GM19395 (cell line): ENCODE measurements at regions not wholly inside any gene's neighbourhood (a gene's known extent, or its start where the extent isn't known, plus 50 kb on each side); places are given as distances from the start of the nearest gene placed in this dataset.
"Not testable (repeated sequence)": the region's sequence is repeated elsewhere in the genome, so short reads cannot be mapped to it uniquely, and the experiment has no call there.

Experiments
- ATAC-seq: cut with Tn5 transposase; IDR thresholded peaks from one replicate; pipeline ENCODE4 v1.9.1; 2021; ENCODE audit warnings: mild to moderate bottlenecking, moderate library complexity; ENCODE audit not compliant: unreplicated experiment

DNA sequence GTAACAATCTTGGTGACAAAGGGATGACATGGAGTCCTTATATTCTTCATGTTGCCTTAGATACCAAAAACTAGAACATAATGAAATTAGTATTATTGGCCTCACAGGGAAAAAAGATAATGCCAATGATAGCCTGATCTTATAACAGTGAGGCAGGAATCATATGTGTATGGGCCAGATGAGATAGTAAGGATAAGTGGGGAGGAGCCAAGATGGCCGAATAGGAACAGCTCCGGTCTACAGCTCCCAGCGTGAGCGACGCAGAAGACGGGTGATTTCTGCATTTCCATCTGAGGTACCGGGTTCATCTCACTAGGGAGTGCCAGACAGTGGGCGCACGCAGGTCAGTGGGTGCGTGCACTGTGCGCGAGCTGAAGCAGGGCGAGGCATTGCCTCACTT, 1543.4 kb downstream of the OLFM4 start:
- ATAC-seq = not testable (repeated sequence)

DNA sequence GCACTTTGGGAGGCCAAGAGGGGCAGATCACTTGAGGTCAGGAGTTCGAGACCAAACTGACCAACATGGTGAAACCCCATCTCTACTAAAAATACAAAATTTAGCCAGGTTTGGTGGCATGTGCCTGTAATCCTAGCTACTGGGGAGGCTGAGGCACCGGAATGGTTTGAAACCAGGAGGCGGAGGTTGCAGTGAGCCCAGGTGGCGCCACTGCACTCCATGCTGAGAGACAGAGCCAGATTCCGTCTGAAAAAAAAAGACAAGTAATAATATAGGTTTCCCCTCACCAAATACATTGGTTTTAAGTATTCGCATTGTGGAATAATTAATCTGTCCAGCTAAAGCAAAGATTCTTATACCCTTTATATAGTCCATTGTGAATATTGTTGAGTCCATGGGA, 1544.6 kb downstream of the OLFM4 start:
- no peak for ATAC-seq

DNA sequence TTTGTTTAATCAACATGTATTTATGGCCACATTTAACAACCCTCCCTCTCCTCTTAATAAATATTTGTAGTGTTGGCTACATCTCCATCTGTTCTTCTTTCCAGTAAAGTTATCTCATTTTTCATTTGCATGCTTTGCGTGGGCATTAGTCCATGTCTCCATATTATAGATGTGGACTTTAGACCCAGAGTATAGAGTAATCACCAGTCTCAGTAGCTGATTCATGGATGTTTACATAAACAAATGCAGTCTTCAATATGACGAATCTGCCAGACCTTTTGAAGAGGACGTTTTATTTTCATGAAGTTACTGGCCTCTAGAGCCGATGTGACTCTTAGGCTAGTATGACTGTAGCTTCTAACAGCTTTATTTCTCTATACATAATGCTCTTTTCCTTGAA, 1546.2 kb downstream of the OLFM4 start:
- ATAC-seq = no peak

DNA sequence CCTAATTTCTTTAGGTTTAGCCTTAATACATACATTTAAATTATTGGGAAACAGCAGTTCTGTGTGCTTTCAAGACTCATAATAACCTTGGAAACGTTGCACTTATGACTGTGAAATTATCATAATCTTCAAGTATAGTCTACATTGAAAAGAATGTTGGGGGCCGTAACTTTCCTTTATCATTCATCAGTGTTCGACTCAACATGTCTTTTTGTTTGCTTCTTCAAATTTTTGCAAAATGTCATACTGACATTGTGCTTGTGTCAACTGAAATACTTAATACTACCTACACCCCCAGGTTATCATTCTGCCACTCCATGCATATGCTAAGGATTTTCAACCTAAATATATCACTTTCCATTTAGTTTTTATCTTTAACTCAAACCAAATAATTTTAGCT, 1562.9 kb downstream of the OLFM4 start:
- no peak for ATAC-seq

DNA sequence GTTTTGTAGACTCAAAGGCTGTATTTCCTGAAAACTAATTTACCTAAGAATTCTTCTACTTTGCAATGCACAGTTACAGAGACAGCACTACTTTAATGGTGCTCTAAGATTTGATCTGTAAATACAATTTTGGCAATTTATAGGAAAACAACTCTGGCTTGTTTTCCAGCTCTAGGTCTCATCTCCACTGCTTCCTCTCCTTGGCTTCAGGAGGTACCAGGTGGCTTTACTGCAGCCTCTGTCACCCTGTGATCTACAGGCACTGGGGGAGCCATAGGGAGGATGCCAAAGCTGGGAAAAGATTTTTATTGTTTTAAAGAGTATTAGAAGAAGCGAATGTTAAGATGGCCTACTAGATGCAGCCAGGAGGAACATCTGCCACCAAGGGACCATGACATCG, 1563.6 kb downstream of the OLFM4 start:
- ATAC-seq = no peak

DNA sequence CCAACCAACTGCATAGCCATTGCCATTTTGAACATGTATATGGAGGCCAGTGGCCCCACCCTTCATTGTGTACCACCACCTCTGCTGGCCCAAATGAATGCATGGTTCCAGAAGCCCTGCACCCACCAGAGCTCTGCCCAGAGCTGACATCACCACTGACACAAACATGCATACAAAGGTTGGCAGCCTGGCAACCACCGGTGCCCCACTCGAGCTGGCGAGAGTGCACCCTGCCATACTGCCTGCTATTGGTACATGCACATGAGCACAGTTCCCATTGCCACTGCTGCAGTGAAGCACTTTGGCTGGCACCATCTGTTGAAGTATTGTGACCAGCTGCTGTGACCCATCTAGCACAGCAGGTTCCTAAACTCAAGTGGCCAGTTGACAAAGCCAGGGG, 1564.9 kb downstream of the OLFM4 start:
- no peak for ATAC-seq

DNA sequence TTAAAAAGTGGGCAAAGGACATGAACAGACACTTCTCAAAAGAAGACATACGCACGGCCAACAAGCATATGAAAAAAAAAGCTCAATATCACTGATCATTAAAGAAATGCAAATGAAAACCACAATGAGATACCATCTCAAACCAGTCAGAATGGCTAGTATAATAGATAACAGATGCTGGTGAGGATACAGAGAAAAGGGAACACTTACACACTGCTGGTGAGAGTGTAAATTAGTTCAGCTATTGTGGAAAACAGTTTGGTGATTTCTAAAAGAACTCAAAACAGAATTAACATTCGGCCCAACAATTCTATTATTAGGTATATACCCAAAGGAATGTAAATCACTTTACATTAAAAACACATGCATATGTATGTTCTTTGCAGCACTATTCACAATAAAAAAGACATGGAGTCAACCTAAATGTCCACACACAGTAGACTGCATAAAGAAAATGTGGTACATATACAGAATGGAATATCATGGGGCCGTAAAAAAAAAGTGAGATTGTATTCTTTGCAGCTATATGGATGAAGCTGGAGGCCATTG, 1569.0 kb downstream of the OLFM4 start:
- ATAC-seq = no peak

DNA sequence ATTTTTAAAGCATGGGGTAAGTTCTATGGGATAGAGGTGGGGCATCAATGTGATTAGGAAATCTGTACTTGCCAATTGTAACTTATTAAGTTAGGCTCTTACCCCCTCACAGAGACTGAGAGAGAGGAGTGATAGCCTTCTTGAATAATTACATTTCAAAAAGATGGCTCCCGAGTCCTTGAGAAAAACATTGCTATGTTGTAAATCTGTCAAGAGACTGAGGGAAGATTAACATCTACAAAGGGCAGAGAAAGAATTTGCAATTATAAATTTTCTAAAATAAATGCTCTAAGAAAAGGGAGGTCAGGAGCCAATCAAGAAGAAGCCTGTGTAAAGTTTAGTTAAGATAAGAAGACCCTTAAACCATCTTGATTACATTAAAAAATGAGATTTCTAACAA, 1570.8 kb downstream of the OLFM4 start:
- ATAC-seq = no peak

DNA sequence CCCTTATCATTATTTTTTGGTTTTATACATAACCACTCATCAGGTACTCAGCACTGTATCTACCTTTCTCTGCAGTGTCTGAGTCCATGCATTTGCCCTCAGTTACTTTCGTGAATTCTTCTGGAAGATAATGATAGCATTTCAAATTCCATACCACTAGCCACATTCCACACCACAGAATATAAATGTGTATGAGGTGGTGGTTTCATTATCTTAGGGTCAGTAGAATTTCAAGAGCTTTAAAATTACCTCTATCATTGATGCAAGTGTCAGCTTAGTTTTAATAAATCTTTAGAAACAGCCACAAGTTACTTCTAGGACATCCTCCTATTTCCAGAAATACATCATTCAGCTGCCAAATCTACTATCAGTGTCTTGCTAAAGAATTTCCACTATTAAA, 1578.3 kb downstream of the OLFM4 start:
- ATAC-seq = no peak

DNA sequence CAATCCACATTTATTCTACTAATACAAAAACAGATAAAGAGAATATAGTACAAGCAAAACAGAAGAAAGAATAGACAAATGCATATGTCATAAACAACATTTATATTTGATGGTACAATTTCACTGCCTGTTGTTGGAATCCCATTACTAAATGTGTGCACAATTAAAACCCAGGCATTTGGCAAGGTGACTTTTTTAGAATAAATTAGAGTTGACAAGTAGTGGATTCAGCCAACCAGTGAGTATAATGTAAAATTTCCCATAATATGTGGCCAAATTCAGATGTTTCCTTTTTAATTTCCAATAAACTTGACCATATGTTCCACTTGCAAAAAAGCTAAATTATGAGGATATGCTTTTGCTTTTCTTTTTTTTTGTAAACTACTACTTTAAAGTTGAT, 1578.8 kb downstream of the OLFM4 start:
- no peak for ATAC-seq

DNA sequence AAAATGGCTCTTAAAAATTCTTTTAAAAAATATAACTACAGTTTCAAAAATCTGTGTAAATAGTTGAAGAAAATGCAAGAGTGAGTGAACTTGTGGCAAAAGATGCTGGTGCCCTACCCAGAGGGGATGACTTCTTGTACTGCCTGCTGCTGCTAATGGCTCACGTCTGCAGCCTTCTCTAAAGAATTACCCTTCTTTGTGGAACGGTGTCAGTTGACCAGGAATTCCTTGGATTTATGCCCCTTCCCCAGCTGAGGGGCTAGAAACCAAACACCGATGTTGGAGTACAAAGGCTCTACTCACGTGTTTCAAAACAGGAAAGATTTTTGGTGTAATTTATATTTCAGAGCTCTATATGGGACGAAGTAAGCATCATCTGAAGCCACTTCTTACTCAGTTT, 1582.8 kb downstream of the OLFM4 start:
- ATAC-seq = no peak

DNA sequence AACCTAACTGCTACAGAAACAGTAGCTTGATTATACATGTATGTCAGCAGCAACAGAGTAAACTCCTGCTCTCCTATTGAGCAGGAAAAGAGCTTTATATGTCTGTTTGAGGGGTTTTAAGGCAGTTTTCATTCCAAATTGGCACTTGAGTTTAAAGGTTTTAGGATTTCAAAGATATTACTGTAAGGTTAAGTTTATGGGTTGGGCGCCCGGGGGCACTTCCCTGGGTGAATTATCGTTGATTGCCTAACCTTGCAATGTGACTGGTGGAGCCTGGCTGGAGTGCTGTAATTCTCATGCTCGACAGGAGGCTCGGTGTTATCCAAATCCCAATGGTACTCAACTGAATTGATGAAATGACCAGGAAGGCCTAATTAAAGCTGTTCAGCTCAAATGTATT, 1586.1 kb downstream of the OLFM4 start:
- ATAC-seq = no peak

DNA sequence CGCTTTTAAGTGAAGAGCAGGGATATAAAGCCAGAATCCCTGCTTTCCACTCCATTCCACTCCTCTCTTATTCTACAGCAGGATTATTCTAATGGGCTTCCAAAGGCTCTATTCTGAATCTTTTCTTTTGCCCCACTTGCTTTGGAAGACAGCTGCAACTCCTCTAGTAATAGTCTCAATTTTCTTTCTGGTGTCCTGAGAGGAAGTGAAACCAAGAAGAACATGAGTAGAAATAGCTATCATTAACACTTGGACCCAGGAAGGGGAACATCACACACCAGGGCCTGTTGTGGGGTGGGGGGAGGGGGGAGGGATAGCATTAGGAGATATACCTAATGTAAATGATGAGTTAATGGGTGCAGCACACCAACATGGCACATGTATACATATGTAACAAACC, 1597.9 kb downstream of the OLFM4 start:
- not testable (repeated sequence) for ATAC-seq

DNA sequence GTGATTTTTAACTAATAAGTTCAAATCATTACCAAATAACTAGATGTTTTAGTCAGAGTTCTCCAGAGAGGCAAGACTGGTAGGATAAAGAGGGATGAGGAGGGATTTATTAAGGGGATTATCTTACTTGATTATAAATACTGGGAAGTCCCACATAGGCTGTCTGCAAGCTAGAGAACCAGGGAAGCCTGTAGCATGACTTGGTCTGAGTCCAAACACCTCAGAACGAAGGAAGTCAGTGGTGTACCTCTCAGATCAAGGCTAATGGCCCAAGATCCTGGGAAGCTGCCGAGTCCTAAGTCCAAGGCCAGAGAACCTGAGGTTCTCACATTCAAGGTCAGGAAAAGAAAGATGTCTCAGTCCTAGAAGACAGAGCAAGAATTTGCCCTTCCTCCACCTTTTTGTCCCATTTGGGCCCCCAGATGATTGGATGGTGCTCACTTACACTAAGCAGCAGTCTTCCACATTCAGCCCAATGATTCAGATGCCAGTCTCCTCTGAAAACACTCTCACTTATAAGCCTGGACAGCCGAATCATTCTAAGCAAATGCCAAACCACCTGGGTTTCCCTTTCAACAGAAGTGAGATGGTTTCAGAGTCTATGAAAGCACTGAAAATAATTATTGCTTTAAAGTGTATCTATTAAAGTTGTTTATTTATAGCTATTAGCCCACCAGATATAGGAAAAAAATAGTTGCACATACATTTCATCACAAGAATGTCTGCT, 1599.2 kb downstream of the OLFM4 start:
- ATAC-seq = no peak

DNA sequence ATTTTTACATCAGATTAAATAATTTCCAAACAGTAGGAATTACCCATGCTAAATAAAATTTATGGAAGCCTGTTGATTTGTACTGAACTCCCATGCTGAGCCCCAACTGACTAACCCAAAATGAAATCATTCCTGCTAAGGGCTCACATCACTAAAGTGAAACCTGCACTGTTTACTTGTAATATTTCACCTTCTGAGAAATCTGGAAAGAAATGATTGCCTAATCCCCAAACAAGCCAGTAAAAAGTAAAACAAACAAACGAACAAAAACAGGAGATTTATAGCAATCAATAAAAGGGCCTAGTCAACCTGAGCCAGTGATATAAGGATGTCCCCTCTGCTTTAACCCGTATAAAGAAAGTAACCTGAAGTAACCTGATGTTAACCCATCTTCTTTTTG, 1599.8 kb downstream of the OLFM4 start:
- ATAC-seq = no peak

DNA sequence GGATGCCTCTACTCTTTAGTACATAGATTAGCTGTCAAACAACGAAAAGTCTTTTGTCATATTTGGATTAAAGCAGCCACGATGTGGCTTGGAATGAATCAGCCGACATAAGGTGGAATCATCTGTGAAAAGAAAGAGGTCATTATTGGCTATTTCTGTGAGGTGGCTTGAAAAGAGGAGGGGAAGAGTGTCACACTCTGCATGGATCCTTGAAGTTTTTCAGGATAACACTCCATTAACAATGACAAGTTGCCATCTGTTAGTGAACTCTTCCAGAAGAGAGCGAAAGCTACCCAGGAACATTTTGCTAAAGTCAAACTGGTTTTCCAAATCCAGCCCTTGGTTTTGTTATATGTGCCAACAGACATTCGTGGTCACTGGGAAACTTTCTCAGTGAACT, 1604.8 kb downstream of the OLFM4 start:
- ATAC-seq = no peak

DNA sequence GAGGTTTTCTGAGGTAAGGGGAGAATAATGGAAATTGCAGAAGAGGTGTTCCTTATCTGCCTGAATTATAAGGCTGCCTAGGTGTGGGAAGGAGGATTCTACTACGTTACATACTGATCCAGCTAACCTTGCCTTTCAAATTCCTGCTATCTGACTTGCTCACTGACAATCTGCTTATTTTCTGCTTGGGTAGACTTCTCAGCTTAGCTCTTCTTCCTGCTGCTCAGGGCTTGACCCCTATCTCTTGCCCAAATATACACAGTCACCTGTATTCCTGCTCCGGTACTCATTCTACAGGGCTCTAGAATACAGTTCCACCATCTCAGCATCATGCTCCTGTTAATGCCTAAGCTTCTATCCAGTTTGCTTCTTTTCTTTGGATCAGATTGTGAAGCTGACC, 1607.6 kb downstream of the OLFM4 start:
- no peak for ATAC-seq

DNA sequence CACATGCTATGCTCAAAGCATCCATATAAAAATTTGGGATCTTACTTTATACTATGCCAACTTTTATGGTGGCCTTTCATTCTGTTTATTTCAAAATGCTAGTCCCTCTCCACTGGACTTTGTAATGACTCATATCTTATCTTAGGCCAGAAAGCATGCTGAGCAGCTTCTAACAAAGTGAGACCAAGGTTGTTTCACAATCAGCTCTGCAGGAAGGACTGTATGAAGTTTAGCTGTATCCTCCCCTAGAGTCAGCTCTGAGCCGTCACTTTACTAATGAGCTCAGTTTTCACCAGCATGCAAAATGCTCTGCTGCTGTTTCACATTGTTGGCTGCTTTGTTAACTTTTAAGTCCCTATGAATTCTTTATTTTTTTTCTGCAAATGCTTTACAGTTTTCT, 1608.8 kb downstream of the OLFM4 start:
- ATAC-seq = no peak

DNA sequence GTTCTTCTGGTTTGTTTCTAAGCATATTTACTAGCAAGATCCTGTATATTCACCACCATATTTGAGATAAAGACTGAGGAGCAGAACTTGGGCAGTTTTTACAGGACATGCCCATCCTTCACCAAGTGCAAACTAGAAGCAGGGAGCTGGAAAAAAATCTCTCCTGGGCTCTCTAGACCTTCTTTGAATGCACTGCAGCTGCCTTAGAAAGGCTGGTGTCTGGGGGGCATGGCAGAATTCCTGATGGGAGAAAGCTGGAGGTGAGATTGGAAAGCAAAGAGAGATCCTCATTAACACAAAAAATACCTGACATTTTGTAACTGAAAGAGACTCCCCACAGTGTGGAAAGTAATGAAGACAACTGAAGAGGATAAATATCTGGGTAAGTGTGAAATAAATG, 1612.1 kb downstream of the OLFM4 start:
- ATAC-seq = no peak

DNA sequence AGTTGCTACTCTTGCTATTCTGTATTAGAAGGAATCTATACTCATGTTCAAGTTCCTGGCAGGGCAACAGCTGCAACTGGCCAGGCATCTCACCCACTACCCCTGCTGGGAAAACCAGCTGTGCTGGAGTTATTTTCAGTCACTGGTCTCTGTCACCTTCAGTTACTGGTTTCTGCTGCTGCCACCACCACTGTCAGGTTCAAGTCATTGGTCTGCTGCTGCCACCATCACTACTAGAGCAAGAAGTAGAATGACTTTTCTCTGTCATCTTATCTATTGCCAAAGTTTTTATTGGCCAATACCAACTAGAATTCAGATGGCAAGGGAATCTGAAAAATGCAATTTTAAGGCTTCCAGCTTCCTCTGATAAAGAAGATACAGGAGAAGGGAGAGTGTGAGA, 1615.2 kb downstream of the OLFM4 start:
- no peak for ATAC-seq

DNA sequence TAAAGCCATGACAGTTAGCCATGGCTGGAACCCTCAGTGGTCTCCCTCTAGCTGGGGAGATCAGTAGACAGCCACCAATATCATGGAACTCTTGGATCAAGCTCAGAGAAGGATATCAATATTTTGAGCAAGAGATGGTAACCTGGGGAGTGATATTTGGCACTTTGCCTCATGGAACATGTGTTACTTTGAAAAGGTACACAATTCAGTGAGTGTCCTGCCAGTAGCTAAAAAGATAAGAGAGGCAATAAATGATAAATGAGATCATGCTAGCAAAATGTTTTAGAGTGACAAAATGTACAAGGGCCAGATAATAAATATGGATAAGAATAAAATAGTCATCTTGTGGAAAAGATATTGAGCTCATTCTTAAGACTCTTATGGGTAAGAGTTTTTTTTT, 1618.7 kb downstream of the OLFM4 start:
- no peak for ATAC-seq

DNA sequence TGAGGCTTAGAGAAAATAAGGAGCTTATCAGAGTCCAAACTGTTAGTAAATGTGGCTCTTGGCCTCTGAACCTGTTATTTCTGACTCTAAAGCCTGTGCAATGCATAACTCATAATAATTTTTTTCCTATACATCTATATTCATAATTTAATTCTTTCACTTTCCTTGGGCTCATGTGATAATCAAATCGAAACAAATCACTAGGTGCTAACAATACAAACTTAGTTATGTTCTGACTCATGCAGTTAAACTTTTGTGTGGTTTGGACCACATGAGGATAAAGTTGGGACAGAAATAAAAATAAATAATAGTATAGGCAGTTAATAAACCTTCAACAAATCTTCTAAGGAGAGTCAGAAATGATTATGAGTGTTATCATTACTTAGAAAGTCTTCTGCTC, 1629.0 kb downstream of the OLFM4 start:
- ATAC-seq = no peak

DNA sequence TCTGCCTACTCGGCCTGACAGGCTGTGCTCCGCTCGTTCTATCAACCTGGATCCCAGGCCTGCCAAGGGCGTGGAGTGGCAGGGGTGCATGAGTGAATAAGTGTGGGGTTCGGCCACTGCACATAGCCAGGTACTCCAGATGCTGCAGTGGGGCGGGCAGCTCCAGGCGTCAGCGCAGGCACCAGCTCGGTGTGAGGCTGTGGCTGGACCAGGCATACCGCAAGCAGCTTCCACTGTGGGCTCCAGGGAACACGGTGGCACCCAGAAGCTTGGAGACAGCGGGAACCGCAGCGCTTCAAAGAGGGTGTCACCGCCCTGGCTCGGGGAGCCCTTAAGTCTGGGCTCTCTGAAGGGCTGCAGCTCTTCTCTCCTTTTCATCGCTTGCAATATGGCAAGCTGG, 1630.2 kb downstream of the OLFM4 start:
- ATAC-seq = no peak
